CD4-positive, CD25-positive, alpha-beta regulatory T cell (primary cell): ENCODE measurements at regions not wholly inside any gene's neighbourhood (a gene's known extent, or its start where the extent isn't known, plus 50 kb on each side); places are given as distances from the start of the nearest gene placed in this dataset.

Experiments used
- ATAC-seq, 2 donors: fragments of 150-1000 bp; cut with Tn5 transposase; one replicate each; pipeline ENCODE4 v1.10.0; 2021; ENCODE audit warnings: low read depth in 2 of 2, moderate number of reproducible peaks in 2 of 2, moderate library complexity in 1 of 2
- DNase-seq, 3 donors: peaks; one replicate each; pipeline versions ENCODE4 v3.0.0 to v3.0.0-alpha.2; 2012 to 2022; ENCODE audit warnings: mixed read lengths in 1 of 3
- H3K27ac ChIP-seq: one replicate; pipeline ENCODE4 v1.7.0; 2013; ENCODE audit warnings: mild to moderate bottlenecking, low read length; ENCODE audit not compliant: insufficient read depth, poor library complexity, severe bottlenecking
- H3K27me3 ChIP-seq: one replicate; pipeline ENCODE4 v1.7.0; 2013; ENCODE audit warnings: low read length; ENCODE audit not compliant: control insufficient read depth, insufficient read depth
- H3K36me3 ChIP-seq: one replicate; pipeline ENCODE4 v1.7.0; 2013; ENCODE audit warnings: mild to moderate bottlenecking, low read length, moderate library complexity; ENCODE audit not compliant: control insufficient read depth, insufficient read depth
- H3K4me1 ChIP-seq: 2 replicates; pipeline ENCODE4 v1.7.0; 2013; ENCODE audit warnings: mild to moderate bottlenecking, low read length; ENCODE audit not compliant: insufficient read depth, control insufficient read depth, poor library complexity, severe bottlenecking
- H3K4me3 ChIP-seq: one replicate; pipeline ENCODE4 v1.7.0; 2013; ENCODE audit warnings: low read depth, mild to moderate bottlenecking, low read length, moderate library complexity
- H3K9me3 ChIP-seq, 2 experiments: 1 replicate in 1 of 2; 2 replicates in 1 of 2; pipeline ENCODE4 v1.7.0; 2013; ENCODE audit warnings: low read length in 2 of 2, mild to moderate bottlenecking in 1 of 2, moderate library complexity in 1 of 2; ENCODE audit not compliant: control insufficient read depth in 2 of 2
- H3K27ac Mint-ChIP-seq, 3 donors: one replicate each; pipeline ENCODE4 v1.8.0; 2020 to 2022; ENCODE audit warnings: mild to moderate bottlenecking in 3 of 3, mixed read lengths in 3 of 3, moderate library complexity in 2 of 3
- H3K27me3 Mint-ChIP-seq: one replicate; pipeline ENCODE4 v1.8.0; 2022; ENCODE audit warnings: mild to moderate bottlenecking, mixed read lengths
- H3K36me3 Mint-ChIP-seq: one replicate; pipeline ENCODE4 v1.8.0; 2020; ENCODE audit warnings: mixed read lengths
- H3K4me1 Mint-ChIP-seq, 4 donors: one replicate each; pipeline ENCODE4 v1.8.0; 2020 to 2022; ENCODE audit warnings: mixed read lengths in 4 of 4, mild to moderate bottlenecking in 1 of 4
- H3K4me3 Mint-ChIP-seq, 4 donors: one replicate each; pipeline ENCODE4 v1.8.0; 2020 to 2022; ENCODE audit warnings: mild to moderate bottlenecking in 4 of 4, mixed read lengths in 4 of 4, moderate library complexity in 3 of 4
- H3K9me3 Mint-ChIP-seq, 7 donors: one replicate each; pipeline ENCODE4 v1.8.0; 2020 to 2022; ENCODE audit warnings: mixed read lengths in 7 of 7, mild to moderate bottlenecking in 3 of 7, moderate library complexity in 2 of 7

DNA sequence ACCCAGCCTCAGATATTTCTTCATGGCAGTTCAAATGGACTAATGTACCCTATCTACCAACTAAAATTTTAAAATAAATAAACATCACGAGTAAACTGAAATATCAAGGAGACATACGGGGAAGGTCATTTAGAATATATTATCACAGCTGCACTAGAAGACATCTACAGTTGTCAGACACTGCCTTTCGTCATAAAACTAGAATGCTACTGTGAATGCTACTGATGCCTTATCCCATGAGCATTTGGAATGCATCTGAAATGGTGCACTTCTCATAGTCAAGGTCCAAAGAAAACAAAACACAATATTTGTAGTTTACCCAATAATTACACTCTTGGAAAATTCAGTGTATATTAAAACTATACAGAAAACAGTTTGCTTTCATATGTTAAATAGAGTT lies 165.2 kb downstream of the MREG start:
- H3K36me3 Mint-ChIP-seq = no peaks in the 10 kb centered on the region
- no peaks in the 10 kb centered on the region for H3K4me1 Mint-ChIP-seq
- H3K9me3 ChIP-seq = no peaks in the 10 kb centered on the region
- no peak overlapping the region for H3K27ac ChIP-seq
- DNase-seq (no peak), ATAC-seq (no peak)
- no peaks in the 10 kb centered on the region for H3K27me3 ChIP-seq
- H3K9me3 Mint-ChIP-seq = peaks cover 0 to 2% (median 0%) of the 10 kb centered on the region in 7 donors
- no peaks in the 10 kb centered on the region for H3K4me1 ChIP-seq
- no peaks in the 10 kb centered on the region for H3K36me3 ChIP-seq
- H3K27me3 Mint-ChIP-seq = no peaks in the 10 kb centered on the region
- H3K4me3 Mint-ChIP-seq = no peak overlapping the region
- no peak overlapping the region for H3K27ac Mint-ChIP-seq
- no peak overlapping the region for H3K4me3 ChIP-seq

DNA sequence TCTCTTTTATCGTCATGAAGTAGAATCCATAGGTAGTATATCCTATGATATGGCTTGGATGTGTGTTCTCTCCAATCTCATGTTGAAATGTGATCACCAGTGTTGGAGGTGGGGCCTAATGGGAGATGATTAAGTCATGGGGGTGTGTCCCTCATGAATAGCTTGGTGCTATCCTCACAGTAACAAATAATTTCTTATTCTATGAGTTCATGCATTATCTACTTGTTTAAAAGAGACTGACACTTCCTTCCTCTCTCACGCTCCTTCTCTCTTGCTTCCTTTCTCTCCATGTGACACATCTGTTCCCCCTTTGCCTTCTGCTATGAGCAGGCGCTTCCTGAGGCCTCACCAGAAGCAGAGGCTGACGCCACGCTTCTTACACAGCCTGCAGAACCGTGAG lies 165.6 kb downstream of the MREG start:
- H3K4me1 Mint-ChIP-seq = no peaks in the 10 kb centered on the region
- no peaks in the 10 kb centered on the region for H3K4me1 ChIP-seq
- peaks cover 0 to 1% (median 0%) of the 10 kb centered on the region in 7 donors for H3K9me3 Mint-ChIP-seq
- H3K36me3 ChIP-seq = no peaks in the 10 kb centered on the region
- H3K36me3 Mint-ChIP-seq = no peaks in the 10 kb centered on the region
- ATAC-seq (no peak), DNase-seq (no peak)
- no peaks in the 10 kb centered on the region for H3K9me3 ChIP-seq
- no peaks in the 10 kb centered on the region for H3K27me3 Mint-ChIP-seq
- H3K27ac Mint-ChIP-seq = no peak overlapping the region
- H3K4me3 ChIP-seq = no peak overlapping the region
- no peaks in the 10 kb centered on the region for H3K27me3 ChIP-seq
- no peak overlapping the region for H3K4me3 Mint-ChIP-seq
- H3K27ac ChIP-seq = no peak overlapping the region

DNA sequence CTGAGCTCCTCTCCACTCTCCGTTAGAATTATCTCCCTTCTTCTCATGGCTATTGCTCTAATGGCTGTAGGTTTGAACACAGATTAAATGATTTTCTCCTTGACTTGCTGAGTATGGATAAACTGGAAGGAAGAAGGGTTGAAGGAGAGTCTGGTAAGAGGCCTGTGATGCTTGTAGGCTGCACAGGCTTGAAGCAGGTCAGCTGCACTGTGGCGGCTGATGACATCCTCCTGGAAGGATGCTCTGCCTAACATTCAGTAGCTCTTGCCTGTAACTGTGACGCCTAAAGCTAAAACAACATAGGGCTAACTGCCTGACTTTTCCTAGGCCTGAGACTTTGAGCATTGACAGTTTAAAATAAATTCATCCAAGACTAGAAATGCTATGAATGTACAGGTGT lies 166.3 kb downstream of the MREG start:
- DNase-seq (no peak), ATAC-seq (no peak)
- Histone ChIP-seq H3K27me3 (no peaks in the 10 kb centered on the region), H3K4me1 (no peaks in the 10 kb centered on the region), H3K36me3 (no peaks in the 10 kb centered on the region), H3K4me3 (no peak overlapping the region), H3K9me3 (no peaks in the 10 kb centered on the region), H3K27ac (no peak overlapping the region)
- Mint-ChIP-seq H3K4me1 (no peaks in the 10 kb centered on the region), H3K27ac (no peak overlapping the region), H3K36me3 (no peaks in the 10 kb centered on the region), H3K9me3 (peaks cover 0 to 1% (median 0%) of the 10 kb centered on the region in 7 donors), H3K27me3 (no peaks in the 10 kb centered on the region), H3K4me3 (no peak overlapping the region)

DNA sequence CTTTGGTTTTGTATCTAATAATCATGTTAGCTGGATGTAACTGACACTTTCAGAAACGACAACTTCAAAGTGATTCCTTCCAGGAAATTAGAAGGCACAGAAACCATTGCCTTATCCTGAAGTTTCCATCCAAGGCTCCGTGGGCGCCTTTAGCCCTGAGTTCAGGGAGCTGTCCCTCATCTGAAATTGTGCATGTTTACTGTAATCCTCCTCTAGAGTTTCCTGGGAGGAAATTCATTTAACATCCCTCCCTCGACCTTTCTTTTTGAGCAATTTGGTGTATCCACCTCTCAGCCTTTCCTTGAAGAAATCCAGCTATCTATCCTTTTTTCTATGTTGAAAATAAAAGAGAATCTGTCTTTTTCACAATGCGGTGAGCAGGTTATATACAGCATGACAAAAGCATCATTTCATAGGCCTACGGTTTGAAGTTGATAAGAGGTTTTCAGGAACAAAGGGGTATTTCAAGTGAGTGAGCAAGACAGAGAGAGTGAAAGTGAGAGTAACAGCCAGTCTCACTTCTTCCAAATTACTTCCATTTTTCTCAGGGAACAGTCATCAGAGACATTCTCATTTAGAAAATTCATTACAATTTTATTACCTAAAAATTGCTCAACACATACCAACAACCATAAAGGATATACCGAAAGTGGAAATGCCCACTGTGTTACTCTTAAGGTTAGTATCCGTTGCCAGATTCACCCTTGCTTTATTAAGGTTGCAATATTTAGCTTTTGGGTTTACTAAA lies 167.3 kb downstream of the MREG start:
- H3K27ac Mint-ChIP-seq = no peak overlapping the region
- Histone ChIP-seq H3K27ac (no peak overlapping the region), H3K9me3 (no peaks in the 10 kb centered on the region), H3K4me3 (no peak overlapping the region), H3K36me3 (no peaks in the 10 kb centered on the region), H3K27me3 (no peaks in the 10 kb centered on the region), H3K4me1 (no peaks in the 10 kb centered on the region)
- H3K27me3 Mint-ChIP-seq = no peaks in the 10 kb centered on the region
- H3K36me3 Mint-ChIP-seq = no peaks in the 10 kb centered on the region
- H3K9me3 Mint-ChIP-seq = peaks cover 0 to 1% (median 0%) of the 10 kb centered on the region in 7 donors
- DNase-seq (no peak), ATAC-seq (no peak)
- no peak overlapping the region for H3K4me3 Mint-ChIP-seq
- H3K4me1 Mint-ChIP-seq = no peaks in the 10 kb centered on the region

DNA sequence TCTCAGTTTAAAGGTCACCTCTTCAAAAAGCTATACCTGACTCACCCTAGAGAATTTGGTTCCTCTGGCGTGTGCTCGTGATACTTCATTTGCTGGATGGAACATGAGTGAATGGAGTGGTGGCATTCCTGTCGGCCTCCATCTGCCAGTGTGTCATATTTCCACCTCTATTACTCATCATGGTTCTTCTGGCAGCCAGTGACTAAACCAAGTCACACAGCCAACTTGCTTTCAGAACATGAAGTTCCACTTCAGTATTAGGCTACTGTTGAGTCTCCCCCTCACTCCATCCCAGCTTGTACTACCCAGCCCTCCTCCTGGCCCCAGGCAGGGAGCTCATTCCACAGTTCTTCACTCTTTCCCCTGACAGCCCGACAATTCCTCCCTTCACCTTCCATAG lies 169.8 kb downstream of the MREG start:
- Mint-ChIP-seq H3K4me3 (no peak overlapping the region), H3K9me3 (peaks cover 0 to 2% (median 0%) of the 10 kb centered on the region in 7 donors), H3K27me3 (no peaks in the 10 kb centered on the region), H3K4me1 (no peaks in the 10 kb centered on the region), H3K27ac (no peak overlapping the region), H3K36me3 (no peaks in the 10 kb centered on the region)
- DNase-seq = no peak
- Histone ChIP-seq H3K27me3 (no peaks in the 10 kb centered on the region), H3K36me3 (no peaks in the 10 kb centered on the region), H3K4me3 (no peak overlapping the region), H3K27ac (no peak overlapping the region), H3K9me3 (no peaks in the 10 kb centered on the region), H3K4me1 (no peaks in the 10 kb centered on the region)
- ATAC-seq = no peak

DNA sequence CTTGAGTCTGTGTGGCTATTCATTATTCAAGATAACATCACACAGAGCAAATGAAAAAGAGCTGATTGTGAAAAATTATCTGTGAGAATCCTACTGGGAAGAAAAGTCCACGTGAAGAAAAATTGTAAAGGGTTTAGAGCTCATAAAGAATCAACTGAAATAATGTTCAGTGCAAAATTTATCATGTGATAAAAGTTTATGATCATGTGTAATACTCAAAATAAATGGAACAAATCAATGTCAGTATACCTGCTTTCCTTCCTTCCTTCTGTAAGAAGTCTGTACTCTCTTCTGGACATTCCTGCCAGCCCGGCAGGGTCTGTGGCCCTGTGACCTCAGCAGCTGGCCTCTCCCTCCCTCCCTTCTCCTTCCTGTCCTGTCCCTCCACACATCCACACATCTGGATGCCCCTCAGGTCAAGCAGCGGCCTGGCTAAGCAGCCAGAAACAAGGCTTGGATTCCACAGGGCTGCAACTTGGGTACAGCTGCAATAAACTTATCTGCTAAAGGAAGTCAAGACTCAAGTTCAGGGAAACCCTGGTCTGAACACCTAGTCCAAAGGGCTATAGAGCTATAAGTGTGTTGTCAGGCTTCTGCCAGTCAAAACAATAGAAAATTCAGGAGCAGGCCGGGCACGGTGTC lies 172.1 kb downstream of the MREG start:
- ATAC-seq = no peak
- H3K36me3 Mint-ChIP-seq = no peaks in the 10 kb centered on the region
- DNase-seq = no peak
- no peaks in the 10 kb centered on the region for H3K36me3 ChIP-seq
- peaks cover 0 to 3% (median 0%) of the 10 kb centered on the region in 7 donors for H3K9me3 Mint-ChIP-seq
- H3K27ac Mint-ChIP-seq = no peak overlapping the region
- H3K4me3 Mint-ChIP-seq = no peak overlapping the region
- no peak overlapping the region for H3K27ac ChIP-seq
- H3K4me3 ChIP-seq = no peak overlapping the region
- H3K27me3 Mint-ChIP-seq = peaks cover 7% of the 10 kb centered on the region
- H3K4me1 Mint-ChIP-seq = no peaks in the 10 kb centered on the region
- no peaks in the 10 kb centered on the region for H3K27me3 ChIP-seq
- no peaks in the 10 kb centered on the region for H3K9me3 ChIP-seq
- no peaks in the 10 kb centered on the region for H3K4me1 ChIP-seq

DNA sequence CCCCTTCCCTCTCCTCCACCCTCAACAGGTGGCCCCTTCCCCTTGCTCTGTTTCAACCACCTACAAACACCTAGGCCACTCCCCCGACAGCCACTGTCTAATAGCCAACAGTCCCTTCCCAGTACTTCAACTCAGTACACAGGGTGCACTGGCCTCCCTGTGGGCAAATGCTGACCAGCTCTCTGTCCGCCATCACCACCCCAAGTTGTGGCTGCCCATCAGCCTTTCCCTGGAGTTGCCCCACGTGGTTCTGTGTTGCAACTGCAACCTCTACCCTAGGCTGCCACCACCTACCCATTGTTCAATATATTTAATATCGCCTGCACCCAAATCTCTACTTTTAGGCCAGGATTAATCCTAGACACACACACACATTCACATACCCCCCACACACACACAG lies 173.5 kb downstream of the MREG start:
- no peaks in the 10 kb centered on the region for H3K4me1 Mint-ChIP-seq
- no peaks in the 10 kb centered on the region for H3K36me3 ChIP-seq
- no peaks in the 10 kb centered on the region for H3K27me3 ChIP-seq
- H3K36me3 Mint-ChIP-seq = no peaks in the 10 kb centered on the region
- no peaks in the 10 kb centered on the region for H3K9me3 ChIP-seq
- H3K27ac Mint-ChIP-seq = no peak overlapping the region
- H3K27ac ChIP-seq = no peak overlapping the region
- no peaks in the 10 kb centered on the region for H3K4me1 ChIP-seq
- H3K4me3 ChIP-seq = no peak overlapping the region
- H3K9me3 Mint-ChIP-seq = peaks cover 0 to 3% (median 0%) of the 10 kb centered on the region in 7 donors
- H3K4me3 Mint-ChIP-seq = no peak overlapping the region
- no peak for ATAC-seq
- peaks cover 7% of the 10 kb centered on the region for H3K27me3 Mint-ChIP-seq
- no peak for DNase-seq

DNA sequence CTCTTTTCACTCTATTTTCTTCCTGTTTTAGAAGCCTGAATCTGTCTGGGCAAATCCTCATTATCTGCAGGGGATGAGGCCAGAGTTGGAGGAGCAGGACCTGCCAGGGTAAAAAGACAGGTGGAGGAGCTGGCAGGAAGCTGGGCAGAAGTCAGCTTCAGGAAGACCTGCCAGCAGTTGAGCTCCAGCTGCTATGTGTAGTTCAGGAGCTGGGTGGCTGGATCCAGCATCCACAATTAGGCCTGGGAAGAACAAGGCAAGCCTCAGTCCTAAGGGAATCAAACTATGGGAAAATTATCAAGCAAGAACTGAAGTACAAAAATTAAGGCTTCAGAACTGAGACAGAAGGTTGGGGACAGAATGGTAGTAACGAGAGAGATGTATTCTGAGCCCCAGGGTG lies 174.0 kb downstream of the MREG start:
- Mint-ChIP-seq H3K27me3 (peaks cover 7% of the 10 kb centered on the region), H3K4me3 (no peak overlapping the region), H3K4me1 (no peaks in the 10 kb centered on the region), H3K36me3 (no peaks in the 10 kb centered on the region), H3K9me3 (peaks cover 0 to 3% (median 0%) of the 10 kb centered on the region in 7 donors), H3K27ac (no peak overlapping the region)
- DNase-seq = no peak
- H3K4me1 ChIP-seq = no peaks in the 10 kb centered on the region
- no peak overlapping the region for H3K4me3 ChIP-seq
- no peaks in the 10 kb centered on the region for H3K9me3 ChIP-seq
- H3K27ac ChIP-seq = no peak overlapping the region
- H3K36me3 ChIP-seq = no peaks in the 10 kb centered on the region
- no peak for ATAC-seq
- H3K27me3 ChIP-seq = no peaks in the 10 kb centered on the region
